ENCODE measurements at regions not wholly inside any gene's neighbourhood (a gene's known extent, or its start where the extent isn't known, plus 50 kb on each side); places are given as distances from the start of the nearest gene placed in this dataset.

- intact Hi-C loops (cut with micrococcal nuclease; ENCODE audit: unreplicated experiment) (no loop called here), in situ Hi-C loops (cut with HindIII; ENCODE audit: low pct_unique_long_range_greater_than_20kb, low sequenced_read_pairs) (no loop called here)
- POLR2A ChIA-PET = no interaction called here
- H3K36me3 ChIP-seq (ENCODE audit: control insufficient read depth, insufficient read depth, low read length) = no peaks in the 10 kb centered on the region
- H3K9me3 ChIP-seq (ENCODE audit: control insufficient read depth, insufficient read depth, low read depth, low read length) = no peaks in the 10 kb centered on the region
- TF ChIP-seq CTCF (IDR thresholded peaks at IDR 0.05) = no peak
- no peak for TF ChIP-seq REST (IDR thresholded peaks at IDR 0.05; ENCODE audit: insufficient read depth in 1 of 2, low read depth in 2 of 2, low read length in 1 of 2)
- TF ChIP-seq SIN3A (IDR thresholded peaks at IDR 0.05; ENCODE audit: borderline replicate concordance, insufficient read depth, low read depth, low read length) = no peak
- TF ChIP-seq POLR2AphosphoS5 (IDR thresholded peaks at IDR 0.05; ENCODE audit: low read depth, low read length) = no peak
- TF ChIP-seq TCF7L2 (IDR thresholded peaks at IDR 0.05; ENCODE audit: low read depth, low read length) = no peak
- DNase-seq (ENCODE audit: low read depth, low spot score) = no peak
- ATAC-seq = no peak
- H3K27ac ChIP-seq (ENCODE audit: low read length) = no peak overlapping the region
- CTCF ChIA-PET = no interaction called here
- no peaks in the 10 kb centered on the region for H3K27me3 ChIP-seq (ENCODE audit: control insufficient read depth, insufficient read depth, low read length)
- BruUV-seq (replicated peaks) = no TSS peak
- no peak overlapping the region for H3K4me3 ChIP-seq (ENCODE audit: low read depth in 2 of 2, low read length in 2 of 2)
- no peaks in the 10 kb centered on the region for H3K4me1 ChIP-seq (ENCODE audit: control insufficient read depth, insufficient read depth, low read length)
These were observed 362.8 kb upstream of the SLC14A2 start for GRCh38 chr18:45252474-45252873.

- intact Hi-C loops (cut with micrococcal nuclease; ENCODE audit: unreplicated experiment) (no loop called here), in situ Hi-C loops (cut with HindIII; ENCODE audit: low pct_unique_long_range_greater_than_20kb, low sequenced_read_pairs) (no loop called here)
- Histone ChIP-seq H3K27ac (ENCODE audit: low read length) (no peak overlapping the region), H3K27me3 (ENCODE audit: control insufficient read depth, insufficient read depth, low read length) (no peaks in the 10 kb centered on the region), H3K4me1 (ENCODE audit: control insufficient read depth, insufficient read depth, low read length) (no peaks in the 10 kb centered on the region), H3K4me3 (ENCODE audit: low read depth in 2 of 2, low read length in 2 of 2) (no peak overlapping the region), H3K36me3 (ENCODE audit: control insufficient read depth, insufficient read depth, low read length) (no peaks in the 10 kb centered on the region), H3K9me3 (ENCODE audit: control insufficient read depth, insufficient read depth, low read depth, low read length) (no peaks in the 10 kb centered on the region)
- ATAC-seq = no peak
- DNase-seq (ENCODE audit: low read depth, low spot score) = no peak
- no TSS peak for BruUV-seq (replicated peaks)
- CTCF ChIA-PET = no interaction called here
- TF ChIP-seq POLR2AphosphoS5 (IDR thresholded peaks at IDR 0.05; ENCODE audit: low read depth, low read length) (no peak), SIN3A (IDR thresholded peaks at IDR 0.05; ENCODE audit: borderline replicate concordance, insufficient read depth, low read depth, low read length) (no peak), TCF7L2 (IDR thresholded peaks at IDR 0.05; ENCODE audit: low read depth, low read length) (no peak), REST (IDR thresholded peaks at IDR 0.05; ENCODE audit: insufficient read depth in 1 of 2, low read depth in 2 of 2, low read length in 1 of 2) (no peak), CTCF (IDR thresholded peaks at IDR 0.05) (no peak)
- POLR2A ChIA-PET = no interaction called here
These were observed 362.2 kb upstream of the SLC14A2 start for GRCh38 chr18:45253056-45253565.

Data from Panc1 (cell line).